ENCODE measurements at regions not wholly inside any gene's neighbourhood (a gene's known extent, or its start where the extent isn't known, plus 50 kb on each side); places are given as distances from the start of the nearest gene placed in this dataset.

DNA sequence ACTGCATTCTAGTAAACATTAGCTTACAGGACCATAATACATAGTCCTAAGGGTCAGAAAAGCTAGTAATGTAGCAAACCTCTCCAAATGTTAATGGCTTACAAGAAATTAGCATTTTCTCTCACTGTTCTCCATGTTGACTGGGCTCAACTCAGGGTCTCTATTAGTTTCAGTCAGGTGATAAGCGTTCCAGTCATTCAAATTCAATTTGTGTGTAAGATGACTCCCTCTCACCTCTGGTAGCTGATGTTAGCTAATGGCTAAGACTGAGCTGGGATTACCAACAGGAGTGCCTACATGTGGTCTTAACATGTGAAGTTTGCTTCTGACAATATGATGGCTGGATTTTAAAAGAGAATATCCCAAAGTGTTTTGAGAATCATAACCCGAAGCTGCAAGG, 630.5 kb upstream of the USP15 start:
- CTCF ChIA-PET: interaction anchor here (1.2 kb wide), 1 partner anchor 25 kb away, joined by 5 read pairs; no protein-coding TSS in a partner anchor
- intact Hi-C loops (cut with micrococcal nuclease): no loop called here
- H3K27me3 Mint-ChIP-seq (ENCODE audit: insufficient read depth, unreplicated experiment): no peaks in the 10 kb centered on the region
- DNase-seq (ENCODE audit: unreplicated experiment): no peak
- TF ChIP-seq CTCF (IDR thresholded peaks at IDR 0.05; ENCODE audit: unreplicated experiment): no peak
- H3K36me3 Mint-ChIP-seq (ENCODE audit: insufficient read depth, unreplicated experiment): no peaks in the 10 kb centered on the region
- BruUV-seq (replicated peaks): no TSS peak
- no peaks in the 10 kb centered on the region for H3K9me3 Mint-ChIP-seq (ENCODE audit: unreplicated experiment)
- POLR2A ChIA-PET: interaction anchor here (1.0 kb wide), 2 partner anchors 17 to 25 kb away, joined by 3 to 5 read pairs; no protein-coding TSS in a partner anchor
- H3K4me1 Mint-ChIP-seq (ENCODE audit: insufficient read depth, unreplicated experiment): no peaks in the 10 kb centered on the region
- no peak overlapping the region for H3K27ac Mint-ChIP-seq (ENCODE audit: low read depth, unreplicated experiment)
- no peak overlapping the region for H3K4me3 Mint-ChIP-seq (ENCODE audit: unreplicated experiment)

- Mint-ChIP-seq H3K36me3 (ENCODE audit: insufficient read depth, unreplicated experiment) (no peaks in the 10 kb centered on the region), H3K27me3 (ENCODE audit: insufficient read depth, unreplicated experiment) (no peaks in the 10 kb centered on the region), H3K4me3 (ENCODE audit: unreplicated experiment) (no peak overlapping the region), H3K4me1 (ENCODE audit: insufficient read depth, unreplicated experiment) (peaks cover 7% of the 10 kb centered on the region), H3K9me3 (ENCODE audit: unreplicated experiment) (no peaks in the 10 kb centered on the region), H3K27ac (ENCODE audit: low read depth, unreplicated experiment) (no peak overlapping the region)
- POLR2A ChIA-PET: interaction anchor here (0.9 to 1.1 kb wide), 2 partner anchors 17 to 143 kb away, joined by 4 to 5 read pairs; no protein-coding TSS in a partner anchor
- DNase-seq (ENCODE audit: unreplicated experiment): no peak
- no TSS peak for BruUV-seq (replicated peaks)
- no peak for TF ChIP-seq CTCF (IDR thresholded peaks at IDR 0.05; ENCODE audit: unreplicated experiment)
- CTCF ChIA-PET: interaction anchor here (0.9 kb wide), 2 partner anchors 9 to 10 kb away, joined by 3 to 4 read pairs; no protein-coding TSS in a partner anchor
- intact Hi-C loops (cut with micrococcal nuclease): no loop called here
These were observed 613.6 kb upstream of the USP15 start for GRCh38 chr12:61646639-61647038.

- no peak for TF ChIP-seq CTCF (IDR thresholded peaks at IDR 0.05; ENCODE audit: unreplicated experiment)
- H3K4me1 Mint-ChIP-seq (ENCODE audit: insufficient read depth, unreplicated experiment): peaks cover 7% of the 10 kb centered on the region
- intact Hi-C loops (cut with micrococcal nuclease): no loop called here
- no peak for DNase-seq (ENCODE audit: unreplicated experiment)
- ChIA-PET POLR2A (interaction anchor here (1.1 kb wide), 1 partner anchor 18 kb away, joined by 5 read pairs; no protein-coding TSS in a partner anchor), CTCF (interaction anchor here (0.6 kb wide), 1 partner anchor 10 kb away, joined by 3 read pairs; no protein-coding TSS in a partner anchor)
- H3K27ac Mint-ChIP-seq (ENCODE audit: low read depth, unreplicated experiment): no peak overlapping the region
- BruUV-seq (replicated peaks): no TSS peak
- no peak overlapping the region for H3K4me3 Mint-ChIP-seq (ENCODE audit: unreplicated experiment)
- H3K9me3 Mint-ChIP-seq (ENCODE audit: unreplicated experiment): no peaks in the 10 kb centered on the region
- no peaks in the 10 kb centered on the region for H3K36me3 Mint-ChIP-seq (ENCODE audit: insufficient read depth, unreplicated experiment)
- no peaks in the 10 kb centered on the region for H3K27me3 Mint-ChIP-seq (ENCODE audit: insufficient read depth, unreplicated experiment)
These were observed 612.6 kb upstream of the USP15 start for GRCh38 chr12:61647566-61647965.

- CTCF ChIA-PET: interaction anchor here (1.0 kb wide), 1 partner anchor 9 kb away, joined by 4 read pairs; no protein-coding TSS in a partner anchor
- intact Hi-C loops (cut with micrococcal nuclease): no loop called here
- no peak for TF ChIP-seq CTCF (IDR thresholded peaks at IDR 0.05; ENCODE audit: unreplicated experiment)
- Mint-ChIP-seq H3K27me3 (ENCODE audit: insufficient read depth, unreplicated experiment) (no peaks in the 10 kb centered on the region), H3K4me3 (ENCODE audit: unreplicated experiment) (no peak overlapping the region), H3K27ac (ENCODE audit: low read depth, unreplicated experiment) (no peak overlapping the region), H3K36me3 (ENCODE audit: insufficient read depth, unreplicated experiment) (no peaks in the 10 kb centered on the region), H3K4me1 (ENCODE audit: insufficient read depth, unreplicated experiment) (no peaks in the 10 kb centered on the region), H3K9me3 (ENCODE audit: unreplicated experiment) (no peaks in the 10 kb centered on the region)
- no peak for DNase-seq (ENCODE audit: unreplicated experiment)
- BruUV-seq (replicated peaks): no TSS peak
- POLR2A ChIA-PET: no interaction called here
These were observed 607.9 kb upstream of the USP15 start for GRCh38 chr12:61652265-61652664.

Measured in MCF 10A (cell line).